ENCODE measurements at regions not wholly inside any gene's neighbourhood (a gene's known extent, or its start where the extent isn't known, plus 50 kb on each side); places are given as distances from the start of the nearest gene placed in this dataset.

GRCh38 chr5:74430631-74431289, 209.8 kb downstream of the ENC1 start:
- no peak for DNase-seq (ENCODE audit: low read depth in 4 of 4, low spot score in 3 of 4)

- DNase-seq (ENCODE audit: low read depth in 4 of 4, low spot score in 3 of 4), result no peak
Observed at GRCh38 chr5:74429495-74429894, 211.0 kb downstream of the ENC1 start.

- no peak for DNase-seq (ENCODE audit: low read depth in 4 of 4, low spot score in 3 of 4)
Observed at GRCh38 chr5:74428876-74429275, 211.7 kb downstream of the ENC1 start.

- no peak for DNase-seq (ENCODE audit: low read depth in 4 of 4, low spot score in 3 of 4)
Observed at GRCh38 chr5:74428275-74428674, 212.3 kb downstream of the ENC1 start.

- no peak for DNase-seq (ENCODE audit: low read depth in 4 of 4, low spot score in 3 of 4)
Observed at GRCh38 chr5:74426506-74426905, 214.0 kb downstream of the ENC1 start.

- DNase-seq (ENCODE audit: low read depth in 4 of 4, low spot score in 3 of 4), result no peak
Observed at GRCh38 chr5:74424162-74424868, 216.2 kb downstream of the ENC1 start.

- DNase-seq (ENCODE audit: low read depth in 4 of 4, low spot score in 3 of 4), result no peak
Observed at GRCh38 chr5:74423383-74423782, 217.1 kb downstream of the ENC1 start.

GRCh38 chr5:74422671-74423070, 217.9 kb downstream of the ENC1 start:
- no peak for DNase-seq (ENCODE audit: low read depth in 4 of 4, low spot score in 3 of 4)

GRCh38 chr5:74422030-74422429, 218.5 kb downstream of the ENC1 start:
- DNase-seq (ENCODE audit: low read depth in 4 of 4, low spot score in 3 of 4), result no peak

GRCh38 chr5:74421377-74421776, 219.2 kb downstream of the ENC1 start:
- no peak for DNase-seq (ENCODE audit: low read depth in 4 of 4, low spot score in 3 of 4)

GRCh38 chr5:74420947-74421346, 219.6 kb downstream of the ENC1 start:
- no peak for DNase-seq (ENCODE audit: low read depth in 4 of 4, low spot score in 3 of 4)

- DNase-seq (ENCODE audit: low read depth in 4 of 4, low spot score in 3 of 4), result no peak
Observed at GRCh38 chr5:74420220-74420619, 220.3 kb downstream of the ENC1 start.

GRCh38 chr5:74419468-74419867, 221.1 kb downstream of the ENC1 start:
- DNase-seq (ENCODE audit: low read depth in 4 of 4, low spot score in 3 of 4), result no peak

- no peak for DNase-seq (ENCODE audit: low read depth in 4 of 4, low spot score in 3 of 4)
Observed at GRCh38 chr5:74418709-74419108, 221.8 kb downstream of the ENC1 start.

GRCh38 chr5:74418261-74418660, 222.3 kb downstream of the ENC1 start:
- DNase-seq (ENCODE audit: low read depth in 4 of 4, low spot score in 3 of 4), result no peak

- DNase-seq (ENCODE audit: low read depth in 4 of 4, low spot score in 3 of 4), result no peak
Observed at GRCh38 chr5:74415695-74416102, 224.8 kb downstream of the ENC1 start.

GRCh38 chr5:74414228-74414627, 226.3 kb downstream of the ENC1 start:
- DNase-seq (ENCODE audit: low read depth in 4 of 4, low spot score in 3 of 4), result no peak

GRCh38 chr5:74413403-74414048, 227.0 kb downstream of the ENC1 start:
- no peak for DNase-seq (ENCODE audit: low read depth in 4 of 4, low spot score in 3 of 4)

- no peak for DNase-seq (ENCODE audit: low read depth in 4 of 4, low spot score in 3 of 4)
Observed at GRCh38 chr5:74412066-74412465, 228.5 kb downstream of the ENC1 start.

- no peak for DNase-seq (ENCODE audit: low read depth in 4 of 4, low spot score in 3 of 4)
Observed at GRCh38 chr5:74409712-74410111, 230.8 kb downstream of the ENC1 start.

GRCh38 chr5:74409166-74409706, 231.3 kb downstream of the ENC1 start:
- no peak for DNase-seq (ENCODE audit: low read depth in 4 of 4, low spot score in 3 of 4)
